Endothelial cell of umbilical vein (primary cell): ENCODE measurements at regions not wholly inside any gene's neighbourhood (a gene's known extent, or its start where the extent isn't known, plus 50 kb on each side); places are given as distances from the start of the nearest gene placed in this dataset.

ENCODE experiments used
- CTCF ChIP-seq, 2 donors: IDR thresholded peaks; 1 replicate in 1 of 2; 2 replicates in 1 of 2; pipeline ENCODE4 v1.5.1; 2011; ENCODE audit warnings: low read length in 2 of 2, mild to moderate bottlenecking in 2 of 2, moderate library complexity in 2 of 2, control low read depth in 1 of 2, inconsistent platforms in 1 of 2, low read depth in 1 of 2; ENCODE audit not compliant: insufficient read depth in 1 of 2; ENCODE audit errors: extremely low read depth in 1 of 2
- EZH2 ChIP-seq: IDR thresholded peaks from 2 replicates; pipeline ENCODE4 v1.6.1; 2012; ENCODE audit warnings: borderline replicate concordance, low read depth, mild to moderate bottlenecking, moderate library complexity, low read length, inconsistent platforms; ENCODE audit not compliant: severe bottlenecking
- MAX ChIP-seq: IDR thresholded peaks from 2 replicates; pipeline ENCODE4 v1.6.1; 2011; ENCODE audit not compliant: insufficient read depth, insufficient read length
- POLR2A ChIP-seq: IDR thresholded peaks from 2 replicates; pipeline ENCODE4 v1.6.1; 2012; ENCODE audit warnings: low read depth, mild to moderate bottlenecking, control low read depth, low read length
- POLR2AphosphoS5 ChIP-seq: IDR thresholded peaks from 2 replicates; pipeline ENCODE4 v1.6.1; 2012; ENCODE audit warnings: low read depth, mild to moderate bottlenecking, control low read depth, low read length, moderate library complexity; ENCODE audit not compliant: insufficient read depth

- TF ChIP-seq CTCF (IDR thresholded peaks at IDR 0.05; ENCODE audit: extremely low read depth in 1 of 2, insufficient read depth in 1 of 2, low read depth in 1 of 2, low read length in 2 of 2): no peak
- TF ChIP-seq MAX: no peak
- no peak for TF ChIP-seq POLR2AphosphoS5
- TF ChIP-seq POLR2A: no peak
- TF ChIP-seq EZH2: no peak
These were observed 83.6 kb downstream of the CARTPT start for GRCh38 chr5:71802673-71803072.
